Upper lobe of left lung (tissue), 4 donors: ENCODE measurements at regions not wholly inside any gene's neighbourhood (a gene's known extent, or its start where the extent isn't known, plus 50 kb on each side); places are given as distances from the start of the nearest gene placed in this dataset.

Experiments used
- CTCF ChIP-seq, 6 experiments: fragments of 450-650 bp in 4 of 6; fragments of 200-600 bp in 2 of 6; sonication (generic) in 2 of 6; IDR thresholded peaks; one replicate each; pipeline ENCODE4 v1.5.1; 2016 to 2019; ENCODE audit warnings: antibody characterized with exemption in 6 of 6
- POLR2A ChIP-seq, 4 donors: fragments of 450-650 bp; IDR thresholded peaks; one replicate each; pipeline ENCODE4 v1.5.1; 2016 to 2017; ENCODE audit warnings: antibody characterized with exemption in 4 of 4, mild to moderate bottlenecking in 2 of 4

- TF ChIP-seq CTCF (IDR thresholded peaks at IDR 0.05), result no peak
- no peak for TF ChIP-seq POLR2A (IDR thresholded peaks at IDR 0.05)
These were observed 119.4 kb downstream of the SLC16A1 start for GRCh38 chr1:112836642-112837041.
